Skin epidermis (tissue), 12 donors: ENCODE measurements at regions not wholly inside any gene's neighbourhood (a gene's known extent, or its start where the extent isn't known, plus 50 kb on each side); places are given as distances from the start of the nearest gene placed in this dataset.
"Not testable (repeated sequence)": the region's sequence is repeated elsewhere in the genome, so short reads cannot be mapped to it uniquely, and the experiment has no call there.

ENCODE experiments used
- H3K27ac ChIP-seq, 21 experiments: fragments of 200-600 bp; sonication (generic) in 11 of 21; one replicate each; pipeline ENCODE4 v1.5.0; 2020; ENCODE audit warnings: mild to moderate bottlenecking in 3 of 21, inconsistent platforms in 2 of 21, moderate library complexity in 2 of 21
- H3K4me3 ChIP-seq, 7 experiments: fragments of 200-600 bp; sonication (generic) in 2 of 7; one replicate each; pipeline ENCODE4 v1.5.0; 2020; ENCODE audit warnings: inconsistent platforms in 2 of 7, mild to moderate bottlenecking in 2 of 7, moderate library complexity in 1 of 7

- Histone ChIP-seq H3K4me3 (no peak overlapping the region), H3K27ac (no peak overlapping the region)
Measured at GRCh38 chr10:9158675-9159074, 1104.2 kb downstream of the GATA3 start.

GRCh38 chr10:9160275-9160674 is 1105.8 kb downstream of the GATA3 start:
- no peak overlapping the region for H3K4me3 ChIP-seq
- H3K27ac ChIP-seq, result no peak overlapping the region

- no peak overlapping the region for H3K27ac ChIP-seq
- no peak overlapping the region for H3K4me3 ChIP-seq
Measured at GRCh38 chr10:9163699-9164098, 1109.2 kb downstream of the GATA3 start.

- Histone ChIP-seq H3K4me3 (no peak overlapping the region), H3K27ac (no peak overlapping the region)
Measured at GRCh38 chr10:9166770-9167169, 1112.3 kb downstream of the GATA3 start.

- H3K4me3 ChIP-seq, result no peak overlapping the region
- no peak overlapping the region for H3K27ac ChIP-seq
Measured at GRCh38 chr10:9172276-9172675, 1117.8 kb downstream of the GATA3 start.

- Histone ChIP-seq H3K4me3 (no peak overlapping the region), H3K27ac (no peak overlapping the region)
Measured at GRCh38 chr10:9175200-9175599, 1120.7 kb downstream of the GATA3 start.

- not testable (repeated sequence) for H3K4me3 ChIP-seq, H3K27ac ChIP-seq
Measured at GRCh38 chr10:9183197-9183880, 1128.9 kb downstream of the GATA3 start.

GRCh38 chr10:9188022-9188810 is 1133.7 kb downstream of the GATA3 start:
- Histone ChIP-seq H3K27ac (peak overlapping the region in 2 of 21 experiments; percentile 28 to 62), H3K4me3 (no peak overlapping the region)

GRCh38 chr10:9189448-9189847 is 1135.0 kb downstream of the GATA3 start:
- Histone ChIP-seq H3K4me3 (no peak overlapping the region), H3K27ac (peak overlapping the region in 2 of 21 experiments; percentile 26 to 28)

GRCh38 chr10:9193120-9193519 is 1138.6 kb downstream of the GATA3 start:
- H3K27ac ChIP-seq, result peak overlapping the region in 1 of 21 experiments; percentile 37
- H3K4me3 ChIP-seq, result no peak overlapping the region

GRCh38 chr10:9195385-9195784 is 1140.9 kb downstream of the GATA3 start:
- Histone ChIP-seq H3K4me3 (no peak overlapping the region), H3K27ac (peak overlapping the region in 1 of 21 experiments; percentile 77)

- Histone ChIP-seq H3K4me3 (no peak overlapping the region), H3K27ac (peak overlapping the region in 2 of 21 experiments; percentile 34 to 77)
Measured at GRCh38 chr10:9198611-9199010, 1144.1 kb downstream of the GATA3 start.

- Histone ChIP-seq H3K4me3 (no peak overlapping the region), H3K27ac (peak overlapping the region in 1 of 21 experiments; percentile 18)
Measured at GRCh38 chr10:9205558-9205957, 1151.1 kb downstream of the GATA3 start.

- H3K4me3 ChIP-seq, result no peak overlapping the region
- no peak overlapping the region for H3K27ac ChIP-seq
Measured at GRCh38 chr10:9209105-9209798, 1154.8 kb downstream of the GATA3 start.

GRCh38 chr10:9211228-9211627 is 1156.7 kb downstream of the GATA3 start:
- H3K4me3 ChIP-seq, result no peak overlapping the region

GRCh38 chr10:9214618-9215017 is 1160.1 kb downstream of the GATA3 start:
- H3K27ac ChIP-seq, result no peak overlapping the region

More at GRCh38 chr10:9211228-9211627, 1156.7 kb downstream of the GATA3 start:
- H3K27ac ChIP-seq, result no peak overlapping the region

GRCh38 chr10:9215121-9215520 is 1160.6 kb downstream of the GATA3 start:
- H3K4me3 ChIP-seq, result no peak overlapping the region
- H3K27ac ChIP-seq, result peak overlapping the region in 1 of 21 experiments; percentile 68

More at GRCh38 chr10:9214618-9215017, 1160.1 kb downstream of the GATA3 start:
- no peak overlapping the region for H3K4me3 ChIP-seq

- Histone ChIP-seq H3K27ac (peak overlapping the region in 1 of 21 experiments; percentile 53), H3K4me3 (no peak overlapping the region)
Measured at GRCh38 chr10:9219860-9220259, 1165.4 kb downstream of the GATA3 start.

- Histone ChIP-seq H3K27ac (no peak overlapping the region), H3K4me3 (no peak overlapping the region)
Measured at GRCh38 chr10:9222917-9223316, 1168.4 kb downstream of the GATA3 start.

- H3K27ac ChIP-seq, result peak overlapping the region in 1 of 21 experiments; percentile 49
- H3K4me3 ChIP-seq, result no peak overlapping the region
Measured at GRCh38 chr10:9227679-9228365, 1173.3 kb downstream of the GATA3 start.
